Epithelial cell of proximal tubule (primary cell): ENCODE measurements at regions not wholly inside any gene's neighbourhood (a gene's known extent, or its start where the extent isn't known, plus 50 kb on each side); places are given as distances from the start of the nearest gene placed in this dataset.

Experiments
- DNase-seq: peaks from one replicate; pipeline ENCODE4 v3.0.0-alpha.2; 2011; ENCODE audit warnings: low read depth
- H3K4me3 ChIP-seq: 2 replicates; pipeline ENCODE4 v1.5.1; 2011; ENCODE audit warnings: low read depth, mild to moderate bottlenecking, low read length
- TF ChIP-seq, protein P1 (sequence below): conservative IDR thresholded peaks from 2 replicates; pipeline ENCODE4 v1.5.1; 2012; ENCODE audit warnings: low read depth, mild to moderate bottlenecking, low read length

DNA sequence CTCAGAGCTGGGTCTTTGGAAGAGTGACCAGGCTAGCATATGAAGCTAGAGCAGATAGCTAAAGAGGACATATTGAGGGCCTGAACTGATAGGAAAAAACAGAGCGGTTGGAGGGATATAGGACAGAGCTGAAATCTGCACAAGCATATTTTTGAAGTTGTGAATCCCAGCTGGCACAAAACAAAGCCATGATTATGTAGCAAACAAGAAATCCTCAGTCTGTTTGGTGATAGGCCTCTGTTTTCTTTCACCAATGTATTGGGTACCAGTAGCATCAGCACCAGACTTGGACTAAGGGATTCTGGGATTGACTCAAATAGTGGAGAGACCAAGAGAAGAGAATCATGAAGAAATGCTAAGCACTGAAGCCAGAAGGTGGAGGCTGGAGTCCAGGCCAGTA lies 151.0 kb downstream of the FAM43A start:
- H3K4me3 ChIP-seq = no peak overlapping the region
- TF ChIP-seq, protein P1, sequence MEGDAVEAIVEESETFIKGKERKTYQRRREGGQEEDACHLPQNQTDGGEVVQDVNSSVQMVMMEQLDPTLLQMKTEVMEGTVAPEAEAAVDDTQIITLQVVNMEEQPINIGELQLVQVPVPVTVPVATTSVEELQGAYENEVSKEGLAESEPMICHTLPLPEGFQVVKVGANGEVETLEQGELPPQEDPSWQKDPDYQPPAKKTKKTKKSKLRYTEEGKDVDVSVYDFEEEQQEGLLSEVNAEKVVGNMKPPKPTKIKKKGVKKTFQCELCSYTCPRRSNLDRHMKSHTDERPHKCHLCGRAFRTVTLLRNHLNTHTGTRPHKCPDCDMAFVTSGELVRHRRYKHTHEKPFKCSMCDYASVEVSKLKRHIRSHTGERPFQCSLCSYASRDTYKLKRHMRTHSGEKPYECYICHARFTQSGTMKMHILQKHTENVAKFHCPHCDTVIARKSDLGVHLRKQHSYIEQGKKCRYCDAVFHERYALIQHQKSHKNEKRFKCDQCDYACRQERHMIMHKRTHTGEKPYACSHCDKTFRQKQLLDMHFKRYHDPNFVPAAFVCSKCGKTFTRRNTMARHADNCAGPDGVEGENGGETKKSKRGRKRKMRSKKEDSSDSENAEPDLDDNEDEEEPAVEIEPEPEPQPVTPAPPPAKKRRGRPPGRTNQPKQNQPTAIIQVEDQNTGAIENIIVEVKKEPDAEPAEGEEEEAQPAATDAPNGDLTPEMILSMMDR = no peak
- DNase-seq = no peak

DNA sequence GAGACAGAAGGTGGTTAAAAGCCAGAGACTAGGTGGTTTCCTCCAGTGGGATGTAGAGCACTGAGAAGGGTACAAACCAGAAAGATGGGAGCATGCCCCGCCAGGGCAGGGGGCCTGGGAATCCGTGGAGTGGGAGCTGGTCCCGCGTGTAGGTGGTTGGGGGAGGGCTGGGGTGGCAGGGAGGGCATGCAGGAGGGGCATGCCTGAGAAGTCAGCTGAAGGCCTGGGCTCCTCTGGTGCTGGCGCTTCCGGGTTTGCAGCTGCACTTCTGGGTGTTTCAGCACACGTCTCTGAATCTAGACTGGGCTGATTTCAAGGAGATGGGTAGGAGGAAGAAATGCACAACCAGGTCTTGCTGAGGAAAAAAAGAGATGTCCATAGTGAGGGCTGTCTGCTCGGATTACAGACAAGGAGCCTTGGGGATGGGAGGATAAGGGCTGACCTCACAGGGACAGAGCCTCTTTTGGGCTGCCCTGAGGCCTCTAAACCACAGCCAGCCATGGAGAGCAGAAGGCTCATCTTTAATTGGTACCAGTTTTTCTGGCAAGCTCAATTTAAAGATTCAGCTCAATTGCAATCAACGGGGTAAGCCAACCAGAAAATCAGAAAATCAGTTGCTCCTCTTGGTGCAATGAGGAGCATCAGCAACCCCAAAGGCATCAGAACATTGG lies 151.9 kb downstream of the FAM43A start:
- no peak for DNase-seq
- TF ChIP-seq, protein P1 = no peak
- no peak overlapping the region for H3K4me3 ChIP-seq

DNA sequence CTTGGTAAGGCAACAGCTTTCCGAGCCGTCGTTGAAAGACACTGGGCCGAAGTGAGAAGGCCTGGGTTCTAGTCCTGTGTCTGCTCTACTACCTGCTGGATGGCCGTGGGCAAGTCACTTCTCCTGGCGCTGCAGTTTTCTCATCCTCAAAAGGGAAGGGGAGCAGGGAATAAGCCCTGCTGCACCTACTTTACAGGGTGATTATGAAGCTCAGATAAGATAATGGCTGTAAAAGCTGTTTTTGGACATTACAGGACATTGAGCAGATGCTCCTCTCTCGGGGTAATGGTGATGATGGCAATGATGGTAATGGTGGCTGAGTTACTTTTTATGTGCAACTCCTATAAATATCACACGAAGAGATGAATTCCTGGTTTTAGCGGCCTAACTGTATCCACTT lies 152.6 kb downstream of the FAM43A start:
- no peak for DNase-seq
- TF ChIP-seq, protein P1 = no peak

DNA sequence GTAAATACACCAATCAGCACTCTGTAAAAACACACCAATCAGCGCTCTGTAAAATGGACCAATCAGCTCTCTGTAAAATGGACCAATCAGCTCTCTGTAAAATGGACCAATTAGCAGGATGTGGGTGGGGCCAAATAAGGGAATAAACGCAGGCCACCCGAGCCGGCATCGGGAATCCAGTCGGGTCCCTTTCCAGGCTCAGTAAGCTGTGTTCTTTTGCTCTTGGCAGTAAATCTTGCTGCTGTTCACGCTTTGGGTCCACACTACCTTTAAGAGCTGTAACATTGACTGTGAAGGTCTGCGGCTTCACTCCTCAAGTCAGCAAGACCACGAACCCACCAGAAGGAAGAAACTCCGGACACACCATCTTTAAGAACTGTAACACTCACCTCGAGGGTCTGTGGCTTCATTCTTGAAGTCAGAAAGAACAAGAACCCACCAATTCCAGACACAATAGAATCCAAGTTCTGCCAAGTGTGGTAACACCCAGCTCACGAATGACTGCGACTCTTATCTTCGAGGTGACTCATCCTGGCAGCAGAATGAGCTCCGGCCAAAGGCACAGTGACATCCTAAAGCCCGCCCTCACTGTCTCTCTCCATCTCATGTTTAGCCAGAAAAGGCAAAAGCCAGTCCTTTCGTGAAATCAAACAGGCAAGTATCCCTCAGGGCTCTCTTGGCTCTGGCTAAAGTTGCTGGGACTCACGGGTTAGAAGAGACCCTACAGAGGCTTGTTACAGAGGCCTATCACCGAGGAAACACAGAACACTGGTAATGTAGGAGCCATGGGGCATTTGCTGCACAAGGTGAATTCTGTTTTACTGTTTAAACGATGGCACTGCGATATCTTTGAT lies 155.2 kb downstream of the FAM43A start:
- no peak overlapping the region for H3K4me3 ChIP-seq
- DNase-seq = no peak
- TF ChIP-seq, protein P1 = no peak

More for the DNA sequence above, 152.6 kb downstream of the FAM43A start:
- no peak overlapping the region for H3K4me3 ChIP-seq

DNA sequence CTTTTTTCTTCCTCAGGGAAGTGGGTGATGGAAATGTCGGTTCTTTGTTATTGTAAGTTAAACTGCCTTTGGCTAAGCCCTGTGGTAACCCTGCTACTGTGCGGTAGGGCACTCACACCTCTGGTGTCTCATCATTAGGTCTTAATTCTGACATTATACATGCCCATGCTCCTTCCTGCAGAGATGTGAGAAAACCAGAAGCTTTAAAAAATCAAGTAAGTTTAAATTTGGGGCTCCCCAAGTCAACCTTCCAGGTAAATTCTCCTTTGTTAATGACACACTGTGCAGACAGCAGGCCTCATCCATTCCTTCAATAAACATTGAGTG lies 155.8 kb downstream of the FAM43A start:
- TF ChIP-seq, protein P1 = no peak
- no peak overlapping the region for H3K4me3 ChIP-seq
- no peak for DNase-seq

DNA sequence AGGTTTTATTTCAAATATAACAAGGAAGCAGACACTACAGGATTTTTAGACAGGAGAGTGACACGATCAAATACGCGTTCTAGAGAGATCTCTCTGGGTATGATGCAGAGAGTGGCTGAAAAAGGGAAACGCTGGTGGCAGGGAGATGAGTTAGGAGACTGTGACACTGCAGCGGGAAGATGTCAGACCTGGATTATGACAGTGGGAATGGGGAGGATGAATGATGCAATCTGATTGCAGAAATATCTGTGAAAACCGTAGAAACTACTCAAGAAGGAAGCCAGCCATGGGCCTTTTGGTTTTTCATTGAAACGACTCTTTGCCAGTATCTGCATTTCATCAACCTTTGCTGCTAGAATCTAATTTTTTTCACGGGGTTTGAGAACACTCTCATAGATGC lies 157.9 kb downstream of the FAM43A start:
- H3K4me3 ChIP-seq = no peak overlapping the region
- TF ChIP-seq, protein P1 = no peak
- no peak for DNase-seq
